NOMO-1 treated with DMSO at 0.1 percent for 48 hours (cell line): ENCODE measurements at regions not wholly inside any gene's neighbourhood (a gene's known extent, or its start where the extent isn't known, plus 50 kb on each side); places are given as distances from the start of the nearest gene placed in this dataset.
"Not testable (repeated sequence)": the region's sequence is repeated elsewhere in the genome, so short reads cannot be mapped to it uniquely, and the experiment has no call there.

Experiments used
- DNase-seq: peaks from one replicate; lab custom pipeline; 2025; ENCODE audit not compliant: unreplicated experiment; lab: John Stamatoyannopoulos, UW

DNA sequence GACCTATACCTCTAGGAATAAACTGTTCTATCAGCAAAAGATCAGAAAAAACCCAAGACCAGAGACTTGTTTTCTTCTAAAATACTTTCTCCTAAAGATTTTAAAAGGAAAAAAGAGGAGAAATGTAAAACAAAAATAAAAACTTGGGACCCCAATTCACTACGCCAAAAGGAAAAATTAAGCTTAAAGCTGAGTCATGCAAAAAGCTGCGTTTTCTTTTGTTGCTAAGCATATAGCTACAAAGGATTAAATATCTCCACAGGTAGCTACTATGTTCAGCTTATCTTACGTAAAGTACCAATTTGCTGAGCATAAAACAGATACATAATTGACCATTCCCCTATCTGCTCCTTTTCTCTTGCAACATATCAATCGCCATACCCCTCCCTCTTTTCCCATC, 950.0 kb upstream of the NXPH2 start:
- no peak for DNase-seq

GRCh38 chr2:139721411-139721995, 941.3 kb upstream of the NXPH2 start:
- DNase-seq = no peak

DNA sequence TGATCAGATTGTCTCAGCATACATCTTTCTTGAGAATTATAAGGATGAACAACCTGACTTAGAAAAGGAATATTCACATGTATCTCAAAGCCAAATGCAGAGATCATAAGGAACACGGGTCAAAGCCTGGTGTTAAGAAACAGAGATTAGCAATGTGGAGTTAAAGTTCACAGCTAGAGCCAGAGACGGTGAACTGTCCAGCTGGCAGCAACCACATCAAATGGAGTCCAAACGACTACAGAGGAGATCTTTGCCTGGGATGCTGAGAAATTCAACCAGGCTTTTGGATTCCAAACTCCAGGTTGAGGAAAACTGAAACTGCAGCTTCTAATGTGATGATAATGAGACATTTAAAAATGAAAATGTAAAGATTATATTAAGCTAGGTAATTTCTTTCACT, 939.9 kb upstream of the NXPH2 start:
- no peak for DNase-seq

DNA sequence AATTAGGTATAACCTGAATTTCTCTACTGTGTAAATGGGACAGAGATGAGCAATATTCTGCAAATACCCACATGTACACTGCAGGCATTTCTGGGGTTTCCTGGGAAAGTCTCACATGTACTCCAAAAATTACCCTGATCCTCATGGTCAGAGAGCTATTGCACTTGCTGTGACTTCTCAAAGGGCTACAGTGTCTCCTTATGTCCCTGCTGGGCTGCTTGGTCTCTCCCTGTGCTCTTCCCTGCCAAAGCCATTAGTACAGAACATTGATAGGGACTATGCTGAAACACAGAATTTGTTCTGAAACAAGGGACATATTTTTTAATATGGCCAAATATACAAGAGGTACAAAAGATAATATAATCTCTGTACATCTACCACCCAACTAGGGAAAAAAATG, 924.4 kb upstream of the NXPH2 start:
- DNase-seq = no peak

- no peak for DNase-seq
Observed at GRCh38 chr2:139694327-139694726, 914.1 kb upstream of the NXPH2 start.

DNA sequence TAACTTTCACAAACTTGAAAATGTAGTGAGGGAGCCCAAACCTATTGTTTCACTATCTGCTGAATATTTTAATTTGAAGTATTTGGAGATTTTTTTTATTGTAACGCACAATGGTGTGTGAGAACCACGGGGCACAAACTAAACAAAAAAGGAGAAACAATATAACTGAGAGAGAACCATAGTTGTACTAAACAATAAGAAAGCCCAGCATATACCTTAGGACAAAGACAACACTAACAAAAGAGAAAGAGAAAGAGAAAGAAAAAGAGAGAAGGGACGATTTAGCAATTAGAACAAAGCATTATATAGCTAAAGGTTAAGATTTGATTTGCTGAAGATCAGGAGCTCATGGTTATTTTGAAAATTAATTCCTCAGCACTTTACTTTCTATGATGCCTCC, 906.0 kb upstream of the NXPH2 start:
- no peak for DNase-seq

DNA sequence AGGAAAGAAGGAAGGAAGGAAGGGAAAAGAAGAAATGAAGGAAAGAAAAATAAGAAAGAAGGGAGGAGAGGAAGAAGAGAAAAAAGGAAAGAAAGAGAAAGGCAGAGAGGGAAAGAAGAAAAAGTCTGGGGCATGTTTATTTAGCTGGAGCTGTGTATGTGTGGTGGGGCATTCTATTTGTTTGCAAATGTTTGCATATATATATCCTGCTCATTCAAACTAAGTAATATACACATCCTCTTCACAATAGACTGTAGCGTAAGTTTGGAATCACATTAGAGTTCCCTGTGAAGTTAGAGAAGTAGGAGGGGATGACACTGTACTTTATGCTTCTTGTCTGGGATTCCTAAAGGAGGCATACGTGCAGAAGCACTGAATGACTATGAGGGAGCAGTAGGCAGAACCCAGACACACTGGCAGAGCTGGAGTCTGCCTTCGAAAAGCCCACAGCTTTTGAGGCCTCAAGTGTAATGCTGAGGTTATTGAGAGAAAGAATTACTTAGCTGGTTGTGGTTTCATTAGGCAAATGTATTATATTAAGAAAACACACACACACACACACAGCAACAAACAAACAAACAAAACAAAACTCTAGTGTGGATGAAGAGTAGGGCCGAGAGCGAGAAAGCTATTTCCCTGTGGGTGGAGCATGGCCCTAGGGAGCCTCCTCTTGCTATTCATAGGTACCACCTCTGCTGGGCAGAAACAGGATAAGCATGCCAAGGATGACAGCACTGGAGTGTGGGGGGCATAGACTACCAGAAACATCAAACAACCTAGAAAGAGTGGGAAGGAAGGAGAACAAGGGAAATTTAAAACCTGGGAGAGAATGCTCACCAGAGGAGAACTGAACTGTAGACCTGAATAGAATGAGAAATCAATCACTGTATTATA, 905.1 kb upstream of the NXPH2 start:
- DNase-seq = no peak

DNA sequence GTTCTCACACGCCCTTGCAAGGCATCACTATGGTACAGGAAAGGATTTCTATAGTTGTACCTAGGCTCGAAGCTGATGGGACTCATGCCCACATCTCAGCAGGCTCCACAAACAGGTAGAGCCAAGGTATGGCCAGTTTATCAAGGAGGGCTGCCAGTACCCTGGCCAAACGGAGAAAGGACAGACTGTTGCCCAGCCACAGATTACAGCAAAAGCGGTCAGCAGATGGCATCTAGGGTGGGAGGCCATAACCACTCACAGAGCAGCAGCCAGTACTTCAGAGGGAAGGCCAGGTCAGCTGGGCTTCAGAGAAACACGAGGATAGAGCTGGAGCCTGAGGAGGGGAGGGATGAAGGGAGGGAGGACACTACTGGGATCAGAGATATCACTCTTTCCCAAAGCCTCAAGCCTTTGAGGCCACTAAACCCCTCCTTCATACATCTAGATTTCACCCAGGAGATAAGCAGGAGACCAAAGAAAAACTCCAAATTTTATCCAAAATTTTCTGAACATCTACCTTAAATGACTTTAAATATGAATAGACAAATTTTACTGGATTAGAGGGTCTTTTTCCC, 904.2 kb upstream of the NXPH2 start:
- DNase-seq = no peak

DNA sequence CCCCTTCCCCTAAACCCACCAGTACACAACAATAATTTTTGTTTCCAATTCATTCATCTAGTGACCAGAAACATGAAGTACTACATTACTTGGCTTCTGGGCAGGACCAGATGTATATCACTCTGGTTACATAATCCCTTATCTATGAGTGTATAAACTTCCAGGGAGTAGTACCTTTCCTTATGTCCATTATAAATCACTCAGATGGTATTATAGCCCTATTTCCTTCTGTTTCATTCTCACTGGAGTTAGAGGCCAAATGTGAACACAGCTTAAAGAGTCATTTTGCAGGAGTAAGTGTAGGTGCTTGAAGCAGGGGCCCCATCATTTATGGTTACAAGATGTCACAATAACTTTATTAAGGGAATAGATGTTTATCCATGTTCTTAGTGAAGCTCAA, 894.4 kb upstream of the NXPH2 start:
- no peak for DNase-seq

- not testable (repeated sequence) for DNase-seq
Observed at GRCh38 chr2:139673447-139673846, 893.3 kb upstream of the NXPH2 start.

DNA sequence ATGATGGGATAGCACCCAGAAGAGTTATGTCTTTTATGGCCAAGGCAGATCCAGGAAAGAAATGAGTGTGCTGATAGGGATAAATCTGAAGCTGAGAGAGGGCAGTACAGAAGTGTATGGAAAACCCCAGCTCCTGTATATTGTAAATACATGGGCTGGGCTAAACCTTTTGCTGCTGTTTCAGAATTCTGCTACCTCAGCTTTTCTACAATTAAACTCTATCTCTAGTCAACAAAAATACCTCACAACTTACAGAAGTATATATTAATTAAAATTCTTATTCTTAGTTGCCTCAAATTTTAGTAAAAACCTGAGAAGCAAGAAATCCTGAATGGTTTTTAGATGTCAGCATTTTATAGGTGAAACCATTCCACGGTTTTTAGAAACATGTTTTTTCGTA, 889.5 kb upstream of the NXPH2 start:
- DNase-seq = no peak

DNA sequence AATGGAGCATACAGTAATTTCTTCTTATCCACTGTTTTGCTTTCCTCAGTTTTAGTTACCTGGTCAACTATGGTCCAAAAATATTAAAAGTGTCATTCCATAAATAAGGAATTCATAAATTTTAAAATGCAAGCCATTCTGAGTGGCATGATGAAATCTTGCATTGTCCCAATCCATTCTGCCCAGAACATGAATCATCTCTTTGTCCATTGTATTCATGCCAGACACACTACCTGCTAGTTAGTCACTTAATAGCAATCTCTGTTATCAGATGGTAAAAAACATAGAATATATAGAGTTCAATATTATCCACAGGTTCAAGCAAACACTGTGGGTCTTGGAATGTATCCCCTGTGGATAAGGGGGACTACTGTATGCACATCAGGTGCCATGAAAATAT, 872.2 kb upstream of the NXPH2 start:
- no peak for DNase-seq

- DNase-seq = no peak
Observed at GRCh38 chr2:139645617-139646016, 865.4 kb upstream of the NXPH2 start.

GRCh38 chr2:139643139-139643538, 862.9 kb upstream of the NXPH2 start:
- DNase-seq = no peak

- DNase-seq = no peak
Observed at GRCh38 chr2:139631966-139632365, 851.8 kb upstream of the NXPH2 start.

- no peak for DNase-seq
Observed at GRCh38 chr2:139628931-139629330, 848.7 kb upstream of the NXPH2 start.

GRCh38 chr2:139626128-139626527, 845.9 kb upstream of the NXPH2 start:
- no peak for DNase-seq

DNA sequence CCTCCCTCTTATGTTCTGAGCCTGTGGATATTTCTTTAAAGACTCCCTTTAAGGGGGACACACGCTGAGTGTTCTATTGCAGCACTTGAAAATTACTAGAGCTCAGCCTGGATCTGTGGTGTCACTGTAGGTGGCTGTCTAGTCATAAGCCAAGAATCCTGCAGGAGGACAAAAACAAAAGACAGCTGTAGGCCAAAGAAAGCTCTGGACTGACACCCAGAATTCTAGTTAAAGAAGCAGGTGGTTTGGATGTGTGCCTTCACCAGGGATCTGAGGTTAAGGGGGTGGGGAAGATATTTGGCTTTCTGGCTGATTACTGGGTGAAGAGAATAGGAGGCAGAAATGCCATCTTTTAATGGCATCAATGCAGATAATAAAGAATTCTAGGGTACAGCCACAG, 842.5 kb upstream of the NXPH2 start:
- DNase-seq = no peak

GRCh38 chr2:139617747-139618146, 837.6 kb upstream of the NXPH2 start:
- no peak for DNase-seq

DNA sequence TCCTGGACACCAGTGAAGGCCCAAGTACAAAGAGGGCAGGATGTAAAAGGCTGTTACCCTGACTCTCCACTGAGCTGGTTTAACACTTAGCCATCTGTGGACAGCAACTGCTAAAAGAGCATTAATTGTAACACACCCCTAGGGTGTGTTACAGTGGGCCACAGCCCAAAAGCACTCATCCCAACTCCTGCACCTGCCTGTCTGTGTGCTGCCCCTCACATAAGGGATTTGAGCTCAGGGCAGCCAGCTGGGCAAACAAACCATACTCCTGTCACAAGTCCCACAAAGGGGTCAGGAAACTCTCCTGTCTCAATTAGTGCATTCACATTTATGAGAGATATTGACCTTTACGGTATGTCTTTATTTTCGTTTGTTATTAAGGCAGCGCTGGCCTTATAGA, 833.1 kb upstream of the NXPH2 start:
- no peak for DNase-seq

- DNase-seq = no peak
Observed at GRCh38 chr2:139610512-139610911, 830.3 kb upstream of the NXPH2 start.

DNA sequence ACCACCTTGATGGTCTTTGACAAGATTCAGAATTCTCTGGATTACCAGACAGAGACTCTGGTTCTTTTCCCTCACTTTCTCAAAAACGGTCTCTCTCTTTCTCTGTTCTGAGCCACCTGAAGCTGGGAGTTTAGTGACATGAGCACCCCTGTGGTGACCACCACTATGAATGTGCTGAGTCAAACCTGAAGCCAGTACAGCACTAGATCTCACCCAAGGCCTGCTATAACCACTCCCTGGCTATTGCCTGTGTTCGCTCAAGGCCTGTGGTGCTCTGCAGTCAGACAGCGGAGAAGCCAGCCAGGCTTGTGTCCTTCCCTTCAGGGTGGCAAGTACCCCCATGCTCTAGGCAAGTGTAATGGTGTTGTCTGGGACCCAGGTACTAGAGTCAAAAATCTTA, 828.9 kb upstream of the NXPH2 start:
- no peak for DNase-seq
